Activated T-cell treated with anti-CD3 and anti-CD28 coated beads for 4 hours (primary cell): ENCODE measurements at regions not wholly inside any gene's neighbourhood (a gene's known extent, or its start where the extent isn't known, plus 50 kb on each side); places are given as distances from the start of the nearest gene placed in this dataset.

Experiments used
- DNase-seq: peaks from one replicate; pipeline ENCODE4 v3.0.0-alpha.2; 2020

GRCh38 chr7:131197920-131198615 lies 129.6 kb upstream of the MKLN1 start:
- DNase-seq, result no peak

DNA sequence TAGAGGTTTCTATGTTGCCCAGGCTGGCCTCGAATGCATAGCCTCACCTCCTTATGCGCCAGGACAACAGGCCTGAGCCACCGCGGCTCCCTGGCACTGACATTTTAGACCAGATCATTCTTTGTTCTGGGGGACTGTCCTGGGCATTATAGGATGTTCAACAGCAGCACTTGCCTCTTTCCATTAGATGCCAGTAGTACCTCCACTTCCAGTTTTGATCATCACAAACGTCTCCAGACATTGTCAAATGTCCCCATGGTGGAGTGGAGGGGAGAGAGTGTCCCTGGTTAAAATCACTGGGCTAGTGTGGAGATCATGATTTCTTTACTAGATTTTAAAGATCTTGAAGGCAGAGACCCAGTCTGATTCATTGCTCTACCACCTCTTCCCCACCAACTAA lies 125.2 kb upstream of the MKLN1 start:
- DNase-seq, result no peak

DNA sequence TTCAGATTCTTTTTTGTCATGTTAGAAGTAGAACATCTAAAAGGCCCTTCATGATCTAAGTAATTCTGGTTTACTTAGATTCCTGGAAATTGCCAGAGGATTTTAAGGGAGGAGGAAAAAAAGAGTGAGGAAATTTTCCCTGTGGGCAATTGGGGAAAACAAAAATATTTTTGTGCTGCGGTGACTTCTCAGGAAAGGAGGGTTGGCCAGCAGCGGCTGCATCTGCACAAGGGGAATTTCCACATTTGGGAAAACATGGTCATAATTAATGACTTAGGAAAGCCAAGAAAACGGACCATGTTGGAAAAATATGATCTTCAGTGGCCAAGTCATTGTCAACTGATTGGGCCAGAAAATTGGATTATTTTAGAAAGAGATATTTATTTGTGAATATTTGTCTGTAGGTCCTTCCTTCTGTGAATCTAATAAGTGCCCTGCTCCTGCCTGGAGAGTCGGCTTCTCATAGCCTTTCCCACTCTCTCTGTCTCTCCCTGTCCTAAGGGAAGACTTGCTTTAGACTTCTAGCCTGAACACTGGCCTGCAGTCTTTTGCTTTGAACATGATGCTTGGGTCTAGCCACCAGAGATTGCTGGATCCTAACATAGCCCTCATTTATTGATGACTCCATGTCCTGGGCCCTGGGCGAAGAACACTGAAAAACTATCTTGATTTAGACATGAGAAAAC lies 124.2 kb upstream of the MKLN1 start:
- DNase-seq, result no peak

GRCh38 chr7:131208777-131209176 lies 118.9 kb upstream of the MKLN1 start:
- no peak for DNase-seq

GRCh38 chr7:131210618-131211017 lies 117.1 kb upstream of the MKLN1 start:
- no peak for DNase-seq

- no peak for DNase-seq
These were observed 116.2 kb upstream of the MKLN1 start for GRCh38 chr7:131211500-131211899.

- no peak for DNase-seq
These were observed 115.6 kb upstream of the MKLN1 start for GRCh38 chr7:131212114-131212513.

DNA sequence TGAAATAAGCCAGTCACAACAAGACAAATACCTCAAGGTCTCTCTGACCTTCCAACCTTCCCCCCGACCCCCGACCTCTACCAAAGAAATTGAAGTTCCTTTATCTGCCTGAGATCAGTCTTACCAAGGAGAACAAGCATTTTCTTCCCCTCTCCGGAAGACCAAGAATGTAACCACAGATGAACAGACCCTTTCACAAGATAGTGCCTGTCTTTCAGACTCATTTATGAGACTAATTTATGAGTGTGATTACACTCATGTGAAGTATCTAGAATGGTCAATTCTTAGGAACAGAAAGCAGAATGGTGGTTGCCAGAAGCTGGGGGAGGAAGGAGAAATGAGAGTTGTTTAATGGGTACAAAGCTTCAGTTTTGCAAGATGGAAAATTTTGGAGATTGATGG lies 108.9 kb upstream of the MKLN1 start:
- no peak for DNase-seq

DNA sequence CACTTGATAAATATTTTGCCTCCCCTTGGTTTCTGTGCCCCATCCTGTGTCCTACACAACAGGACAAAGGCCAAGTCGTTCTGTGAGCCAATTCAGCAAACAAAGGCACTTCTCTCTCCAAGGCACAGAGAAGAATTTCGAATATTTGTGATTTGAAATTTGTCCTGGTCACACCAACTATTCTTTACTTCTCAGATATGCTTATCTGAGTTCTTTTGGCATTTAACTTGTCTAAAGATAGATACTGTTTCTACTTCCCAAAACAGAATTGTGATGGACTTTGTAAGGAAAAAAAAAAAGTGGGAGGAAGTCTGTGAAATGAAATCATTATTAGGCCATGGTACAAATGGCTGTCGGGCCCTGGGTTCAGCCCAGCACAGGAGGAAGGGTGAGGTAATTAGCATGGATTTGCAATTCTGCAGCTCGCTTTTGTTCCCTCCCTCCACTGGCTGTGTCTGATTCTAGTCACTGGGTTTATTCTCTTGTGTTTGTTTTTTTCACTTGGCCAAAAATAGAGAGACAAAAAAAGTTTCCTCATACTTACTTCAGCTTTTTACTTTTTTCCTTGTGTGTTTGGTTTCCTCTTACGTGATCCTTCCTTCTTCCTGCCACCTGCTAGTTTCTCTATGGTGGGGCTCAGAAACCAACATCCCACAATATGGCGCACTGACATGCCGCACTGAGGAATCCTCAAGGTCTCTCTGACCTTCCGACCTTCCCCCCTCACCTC lies 108.2 kb upstream of the MKLN1 start:
- DNase-seq, result no peak

- no peak for DNase-seq
These were observed 106.6 kb upstream of the MKLN1 start for GRCh38 chr7:131221061-131221460.

DNA sequence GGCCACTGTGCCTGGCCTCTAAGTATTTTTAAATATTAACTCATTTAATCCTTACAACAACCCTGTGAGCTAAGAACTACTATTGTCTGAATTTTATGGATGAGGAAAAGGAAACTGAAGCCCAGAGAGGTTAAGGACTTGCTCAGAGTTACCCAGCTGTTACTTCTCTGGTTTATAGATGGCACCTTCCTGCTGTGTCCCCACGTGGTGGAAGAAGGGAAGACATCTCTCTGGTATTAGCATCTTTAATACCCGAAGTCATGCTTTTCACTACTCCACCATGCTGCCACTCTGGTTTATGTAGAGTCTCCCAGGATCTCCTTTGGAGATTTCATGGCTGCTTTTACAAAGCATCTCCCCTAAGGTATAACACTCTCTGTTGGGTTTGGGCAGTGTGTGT lies 105.5 kb upstream of the MKLN1 start:
- no peak for DNase-seq

DNA sequence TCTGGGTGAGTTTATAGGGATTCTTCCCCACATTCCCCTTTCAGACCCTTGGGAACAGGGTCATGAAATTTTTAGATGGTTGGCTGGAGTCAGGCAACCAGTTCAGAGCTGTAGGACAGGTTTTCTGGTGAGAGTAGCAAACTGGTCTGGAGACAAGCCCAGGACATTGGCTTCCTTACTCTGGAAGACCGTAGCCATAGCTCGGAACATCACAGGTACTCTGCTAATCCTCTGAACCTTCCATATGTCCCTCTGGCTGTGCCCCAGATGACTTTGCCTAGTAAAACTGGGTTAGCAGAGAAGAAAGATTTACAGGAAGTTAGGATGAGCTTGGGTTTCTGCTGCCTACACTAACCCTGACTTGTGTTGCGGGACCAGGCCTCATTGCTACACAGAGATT lies 104.5 kb upstream of the MKLN1 start:
- DNase-seq, result no peak

- DNase-seq, result no peak
These were observed 102.7 kb upstream of the MKLN1 start for GRCh38 chr7:131224996-131225395.

GRCh38 chr7:131225619-131226513 lies 101.8 kb upstream of the MKLN1 start:
- no peak for DNase-seq

- no peak for DNase-seq
These were observed 101.2 kb upstream of the MKLN1 start for GRCh38 chr7:131226514-131226865.

DNA sequence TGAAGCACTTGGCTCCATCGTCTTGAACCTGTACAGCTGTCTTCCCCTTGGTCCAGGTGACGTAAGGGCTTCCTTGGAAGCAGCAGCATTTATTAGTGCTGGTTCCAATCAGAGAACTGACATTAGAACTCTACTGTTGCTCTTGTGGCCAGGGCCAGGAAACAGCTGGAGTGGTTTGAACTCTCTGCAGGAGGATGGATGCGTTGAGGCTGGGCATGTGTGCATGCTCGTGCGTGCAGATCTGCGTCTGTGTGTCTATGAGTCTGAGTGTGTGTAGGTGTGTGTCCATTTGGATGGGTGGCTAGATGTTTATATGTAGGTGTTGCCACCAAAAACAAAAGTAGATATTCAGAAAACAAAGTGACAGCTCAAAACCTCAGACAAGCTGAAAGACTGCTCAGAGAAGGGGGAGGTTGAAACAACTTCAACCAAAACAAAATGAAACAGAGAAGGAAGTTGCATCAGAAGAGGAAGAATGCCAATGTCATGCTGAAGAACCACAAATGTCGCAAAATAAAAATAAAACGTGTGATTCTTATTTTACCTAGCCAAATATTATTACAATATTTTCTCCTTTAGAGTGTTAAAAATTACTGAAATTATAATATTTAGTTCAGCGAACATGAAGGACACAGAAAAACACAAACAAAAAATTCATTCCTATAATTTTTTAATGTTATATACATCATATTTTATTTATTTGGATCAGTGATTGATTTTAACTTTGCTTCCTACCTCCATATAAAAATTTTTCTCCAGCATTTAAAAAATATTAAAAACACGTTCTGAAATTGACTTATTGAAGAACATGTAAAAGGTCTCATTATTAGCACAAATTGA lies 96.1 kb upstream of the MKLN1 start:
- DNase-seq, result peak; percentile 18

DNA sequence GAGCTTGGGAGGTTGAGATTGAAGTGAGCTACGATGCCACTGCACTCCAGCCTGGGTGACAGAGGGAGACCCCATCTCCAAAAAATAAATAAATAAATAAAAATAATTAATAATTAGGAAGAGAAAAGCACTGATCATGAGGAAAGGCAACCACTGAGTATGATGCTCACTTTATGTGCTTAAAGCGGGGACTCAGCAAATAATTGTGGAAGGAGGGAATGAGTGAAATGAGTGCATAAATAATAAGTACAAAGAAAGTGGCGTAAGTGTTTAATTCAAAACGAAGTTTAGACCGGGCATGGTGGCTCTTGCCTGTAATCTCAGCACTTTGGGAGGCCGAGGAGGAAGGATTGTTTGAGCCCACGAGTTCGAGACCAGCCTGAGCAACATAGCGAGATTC lies 94.9 kb upstream of the MKLN1 start:
- DNase-seq, result no peak

- DNase-seq, result no peak
These were observed 94.5 kb upstream of the MKLN1 start for GRCh38 chr7:131233193-131233592.

- no peak for DNase-seq
These were observed 92.8 kb upstream of the MKLN1 start for GRCh38 chr7:131234719-131235488.

DNA sequence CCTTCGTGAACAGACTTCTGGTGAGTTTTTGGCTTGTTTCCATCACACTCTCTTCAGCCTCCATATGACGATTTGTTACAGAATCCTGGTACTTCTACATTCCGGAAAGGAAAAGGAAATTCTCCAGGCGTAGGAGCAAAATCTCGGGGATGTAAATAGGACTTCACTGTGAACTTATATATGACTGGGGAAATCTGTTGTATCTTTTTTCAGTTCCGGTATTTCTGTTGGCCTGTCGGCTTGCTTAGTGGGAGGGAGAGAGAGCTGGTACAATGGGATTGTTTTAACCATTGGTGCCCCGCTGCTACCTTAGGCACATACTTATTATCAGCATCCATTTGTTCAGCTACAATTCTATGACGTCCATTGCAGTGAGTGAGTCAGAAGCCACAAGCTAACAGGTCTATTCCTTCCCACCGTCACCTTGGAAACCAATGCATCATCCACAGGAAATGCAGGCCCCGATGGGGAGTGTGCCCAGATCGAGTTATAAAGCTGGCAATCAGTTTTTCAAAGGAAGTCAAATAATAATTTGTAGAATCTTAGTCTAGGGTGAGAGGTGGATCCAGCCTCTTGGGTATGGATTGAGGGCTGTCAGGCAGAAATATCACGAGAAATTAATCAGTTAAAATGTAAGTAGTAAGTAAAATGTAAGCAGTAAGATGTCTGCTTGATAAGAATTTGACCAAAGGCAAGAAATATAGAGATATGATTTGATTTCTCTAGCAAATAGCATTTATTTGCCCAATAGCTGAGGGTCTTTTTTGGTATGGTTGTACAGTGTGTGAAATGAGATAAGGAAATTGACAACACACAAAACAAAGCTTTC lies 92.0 kb upstream of the MKLN1 start:
- peak; percentile 74 for DNase-seq

- DNase-seq, result no peak
These were observed 91.4 kb upstream of the MKLN1 start for GRCh38 chr7:131236318-131236672.
